B cell (primary cell): ENCODE measurements at regions not wholly inside any gene's neighbourhood (a gene's known extent, or its start where the extent isn't known, plus 50 kb on each side); places are given as distances from the start of the nearest gene placed in this dataset.

Experiments
- ATAC-seq: fragments of 200-7000 bp; cut with Tn5 transposase; one replicate; pipeline ENCODE4 v1.10.0; 2021; ENCODE audit warnings: low read depth, mild to moderate bottlenecking, moderate number of reproducible peaks, moderate library complexity
- CTCF ChIA-PET: fragments of 350-600 bp; sonication (Branson Sonifier 250); formaldehyde crosslinking; loops from one replicate; lab custom pipeline; 2021; ENCODE audit warnings: antibody characterized with exemption, inconsistent platforms; lab: Charles Lee
- POLR2A ChIA-PET: fragments of 350-600 bp; sonication (Branson Sonifier 250); formaldehyde crosslinking; loops from one replicate; lab custom pipeline; 2021; ENCODE audit warnings: antibody characterized with exemption; lab: Charles Lee
- DNase-seq: peaks from one replicate; pipeline ENCODE4 v3.0.0; 2013
- H2AFZ ChIP-seq: 2 replicates; pipeline ENCODE4 v1.6.1; 2012; ENCODE audit warnings: mild to moderate bottlenecking, low read depth, low read length; ENCODE audit not compliant: insufficient read depth, poor library complexity, severe bottlenecking
- H3K27ac ChIP-seq, 2 donors: 1 replicate in 1 of 2; 2 replicates in 1 of 2; pipeline ENCODE4 v1.5.1; 2012 to 2013; ENCODE audit warnings: low read length in 2 of 2, mild to moderate bottlenecking in 2 of 2, moderate library complexity in 1 of 2
- H3K27me3 ChIP-seq, 4 experiments: fragments of 200-600 bp in 1 of 4; sonication (generic) in 1 of 4; replicated peaks in 1 of 4; 1 replicate in 2 of 4; 2 replicates in 2 of 4; pipeline versions ENCODE4 v1.6.1 to v1.7.0; 2013 to 2016; ENCODE audit warnings: low read length in 3 of 4, mild to moderate bottlenecking in 2 of 4, mixed read lengths in 1 of 4, moderate library complexity in 1 of 4; ENCODE audit not compliant: insufficient read depth in 4 of 4, control insufficient read depth in 3 of 4; ENCODE audit errors: control extremely low read depth in 1 of 4
- H3K36me3 ChIP-seq, 2 experiments: replicated peaks in 1 of 2; 1 replicate in 1 of 2; 2 replicates in 1 of 2; pipeline versions ENCODE4 v1.6.1 to v1.7.1; 2013; ENCODE audit warnings: low read length in 1 of 2; ENCODE audit not compliant: insufficient read depth in 2 of 2, control insufficient read depth in 1 of 2; ENCODE audit errors: control extremely low read depth in 1 of 2, extremely low read depth in 1 of 2
- H3K4me1 ChIP-seq, 2 donors: fragments of 200-600 bp in 1 of 2; sonication (generic) in 1 of 2; 1 replicate in 1 of 2; 2 replicates in 1 of 2; pipeline versions ENCODE4 v1.5.1 to v1.6.1; 2013 to 2017; ENCODE audit warnings: low read length in 2 of 2; ENCODE audit not compliant: control insufficient read depth in 2 of 2, insufficient read depth in 2 of 2
- H3K4me2 ChIP-seq: replicated peaks from 2 replicates; pipeline ENCODE3; 2012; ENCODE audit warnings: mild to moderate bottlenecking, low read depth, low read length; ENCODE audit not compliant: poor library complexity, severe bottlenecking
- H3K4me3 ChIP-seq, 5 experiments: fragments of 200-600 bp in 1 of 5; sonication (generic) in 1 of 5; 1 replicate in 3 of 5; 2 replicates in 2 of 5; pipeline versions ENCODE4 v1.5.1 to v1.7.0; 2011 to 2016; ENCODE audit warnings: low read length in 4 of 5, mild to moderate bottlenecking in 4 of 5, low read depth in 2 of 5, control low read depth in 1 of 5, moderate library complexity in 1 of 5; ENCODE audit not compliant: insufficient read depth in 1 of 5; ENCODE audit errors: control extremely low read depth in 1 of 5, extremely low read depth in 1 of 5
- H3K79me2 ChIP-seq: fragments of 200-600 bp; sonication (generic); one replicate; pipeline ENCODE4 v1.6.0; 2016; ENCODE audit warnings: low read length; ENCODE audit not compliant: control insufficient read depth, insufficient read depth
- H3K9ac ChIP-seq: fragments of 200-600 bp; sonication (generic); 2 replicates; pipeline ENCODE4 v1.6.1; 2017; ENCODE audit warnings: mild to moderate bottlenecking, low read length, moderate library complexity
- H3K9me3 ChIP-seq, 3 donors: one replicate each; pipeline versions ENCODE4 v1.6.1 to v1.7.1; 2013; ENCODE audit warnings: low read length in 2 of 3; ENCODE audit not compliant: control insufficient read depth in 2 of 3, insufficient read depth in 1 of 3; ENCODE audit errors: control extremely low read depth in 1 of 3
- H4K20me1 ChIP-seq: 2 replicates; pipeline ENCODE4 v1.6.0; 2012; ENCODE audit warnings: mild to moderate bottlenecking, low read length; ENCODE audit not compliant: insufficient read depth, control insufficient read depth, poor library complexity, severe bottlenecking
- H3K27ac Mint-ChIP-seq: one replicate; pipeline ENCODE4 v1.8.0; 2021; ENCODE audit warnings: mixed read lengths
- H3K27me3 Mint-ChIP-seq: one replicate; pipeline ENCODE4 v1.8.0; 2021; ENCODE audit warnings: mixed read lengths
- H3K4me1 Mint-ChIP-seq: one replicate; pipeline ENCODE4 v1.8.0; 2021; ENCODE audit warnings: mixed read lengths
- H3K4me3 Mint-ChIP-seq: one replicate; pipeline ENCODE4 v1.8.0; 2021; ENCODE audit warnings: mixed read lengths
- H3K9me3 Mint-ChIP-seq: one replicate; pipeline ENCODE4 v1.8.0; 2022; ENCODE audit warnings: mixed read lengths; ENCODE audit not compliant: insufficient read depth
- CTCF ChIP-seq: fragments of 200-600 bp; IDR thresholded peaks from one replicate; pipeline ENCODE4 v1.8.0; 2022; ENCODE audit warnings: antibody characterized with exemption, mild to moderate bottlenecking
- EZH2 ChIP-seq: IDR thresholded peaks from 2 replicates; pipeline ENCODE4 v1.6.1; 2012; ENCODE audit warnings: borderline replicate concordance, low read depth, mild to moderate bottlenecking, moderate library complexity, low read length; ENCODE audit not compliant: insufficient read depth, poor library complexity, severe bottlenecking
- WGBS: methylation state at CpG from one replicate; pipeline ENCODE4 v1.1.5; 2013; ENCODE audit warnings: missing lambda C conversion rate; ENCODE audit not compliant: insufficient coverage; 5-methylcytosine and 5-hydroxymethylcytosine counted together
- intact Hi-C: fragments of 100-400 bp; cut with micrococcal nuclease; formaldehyde crosslinking; loops from one replicate; pipeline ENCODE4 v1.10.0; 2022

GRCh38 chr1:81463936-81464837 is 336.5 kb upstream of the ADGRL2 start:
- no peaks in the 10 kb centered on the region for H3K27me3 ChIP-seq
- no peaks in the 10 kb centered on the region for H3K4me1 ChIP-seq
- Mint-ChIP-seq H3K4me1 (no peaks in the 10 kb centered on the region), H3K9me3 (no peaks in the 10 kb centered on the region), H3K27me3 (no peaks in the 10 kb centered on the region), H3K27ac (no peak overlapping the region), H3K4me3 (no peak overlapping the region)
- no peaks in the 10 kb centered on the region for H3K79me2 ChIP-seq
- no peak overlapping the region for H3K4me2 ChIP-seq
- intact Hi-C loops, result no loop called here
- ChIA-PET POLR2A (no interaction called here), CTCF (no interaction called here)
- H4K20me1 ChIP-seq, result no peaks in the 10 kb centered on the region
- DNase-seq (no peak), ATAC-seq (no peak)
- no peaks in the 10 kb centered on the region for H3K36me3 ChIP-seq
- no peak overlapping the region for H3K9ac ChIP-seq
- H3K9me3 ChIP-seq, result peaks cover 0 to 2% (median 0%) of the 10 kb centered on the region in 3 donors
- 50% methylated on average over 1 of the region's 8 CpGs for WGBS
- no peak overlapping the region for H3K4me3 ChIP-seq
- H2AFZ ChIP-seq, result no peak overlapping the region
- TF ChIP-seq CTCF (no peak), EZH2 (no peak)
- no peak overlapping the region for H3K27ac ChIP-seq

- DNase-seq (no peak), ATAC-seq (no peak)
- H2AFZ ChIP-seq, result no peak overlapping the region
- no peak for TF ChIP-seq CTCF
- Mint-ChIP-seq H3K4me1 (no peaks in the 10 kb centered on the region), H3K27ac (no peak overlapping the region), H3K27me3 (no peaks in the 10 kb centered on the region), H3K9me3 (no peaks in the 10 kb centered on the region), H3K4me3 (no peak overlapping the region)
- H3K79me2 ChIP-seq, result no peaks in the 10 kb centered on the region
- peaks cover 0 to 6% (median 0%) of the 10 kb centered on the region in 3 donors for H3K9me3 ChIP-seq
- ChIA-PET POLR2A (no interaction called here), CTCF (no interaction called here)
- H3K27ac ChIP-seq, result no peak overlapping the region
- H4K20me1 ChIP-seq, result no peaks in the 10 kb centered on the region
- no peaks in the 10 kb centered on the region for H3K36me3 ChIP-seq
- no peak overlapping the region for H3K4me2 ChIP-seq
- H3K4me1 ChIP-seq, result no peaks in the 10 kb centered on the region
- H3K27me3 ChIP-seq, result no peaks in the 10 kb centered on the region
- H3K9ac ChIP-seq, result no peak overlapping the region
- H3K4me3 ChIP-seq, result no peak overlapping the region
- intact Hi-C loops, result no loop called here
These were observed 341.7 kb upstream of the ADGRL2 start for GRCh38 chr1:81459043-81459442.
